ENCODE measurements at regions not wholly inside any gene's neighbourhood (a gene's known extent, or its start where the extent isn't known, plus 50 kb on each side); places are given as distances from the start of the nearest gene placed in this dataset.
A peak's percentile ranks its signal among the peaks of the same experiment; 100 is the strongest.

- Histone ChIP-seq H3K9ac (ENCODE audit: insufficient read length) (no peak overlapping the region), H3K27ac (no peak overlapping the region), H3K9me3 (ENCODE audit: low read depth, low read length) (peaks cover 4% of the 10 kb centered on the region; the same call in 1 of the 2 replicates), H3K36me3 (ENCODE audit: insufficient read depth, low read length) (no peaks in the 10 kb centered on the region), H3K4me3 (no peak overlapping the region)
- no peak for DNase-seq (ENCODE audit: low read depth, low spot score)
- TF ChIP-seq POLR2AphosphoS5 (IDR thresholded peaks at IDR 0.05; ENCODE audit: borderline replicate concordance, low read depth, low read length): no peak
- TF ChIP-seq FOXP2 (optimal IDR thresholded peaks at IDR 0.05; ENCODE audit: control extremely low read depth, extremely low read length, insufficient read depth): no peak
- TF ChIP-seq EZH2 (IDR thresholded peaks at IDR 0.05): no peak
Observed at GRCh38 chr4:63526251-63526650, 883.0 kb downstream of the TECRL start.

- peaks cover 4% of the 10 kb centered on the region; the same call in 1 of the 2 replicates for H3K9me3 ChIP-seq (ENCODE audit: low read depth, low read length)
- TF ChIP-seq POLR2AphosphoS5 (IDR thresholded peaks at IDR 0.05; ENCODE audit: borderline replicate concordance, low read depth, low read length): no peak
- no peak for TF ChIP-seq FOXP2 (optimal IDR thresholded peaks at IDR 0.05; ENCODE audit: control extremely low read depth, extremely low read length, insufficient read depth)
- TF ChIP-seq EZH2 (IDR thresholded peaks at IDR 0.05): no peak
Observed at GRCh38 chr4:63524764-63525163, 884.5 kb downstream of the TECRL start.

DNA sequence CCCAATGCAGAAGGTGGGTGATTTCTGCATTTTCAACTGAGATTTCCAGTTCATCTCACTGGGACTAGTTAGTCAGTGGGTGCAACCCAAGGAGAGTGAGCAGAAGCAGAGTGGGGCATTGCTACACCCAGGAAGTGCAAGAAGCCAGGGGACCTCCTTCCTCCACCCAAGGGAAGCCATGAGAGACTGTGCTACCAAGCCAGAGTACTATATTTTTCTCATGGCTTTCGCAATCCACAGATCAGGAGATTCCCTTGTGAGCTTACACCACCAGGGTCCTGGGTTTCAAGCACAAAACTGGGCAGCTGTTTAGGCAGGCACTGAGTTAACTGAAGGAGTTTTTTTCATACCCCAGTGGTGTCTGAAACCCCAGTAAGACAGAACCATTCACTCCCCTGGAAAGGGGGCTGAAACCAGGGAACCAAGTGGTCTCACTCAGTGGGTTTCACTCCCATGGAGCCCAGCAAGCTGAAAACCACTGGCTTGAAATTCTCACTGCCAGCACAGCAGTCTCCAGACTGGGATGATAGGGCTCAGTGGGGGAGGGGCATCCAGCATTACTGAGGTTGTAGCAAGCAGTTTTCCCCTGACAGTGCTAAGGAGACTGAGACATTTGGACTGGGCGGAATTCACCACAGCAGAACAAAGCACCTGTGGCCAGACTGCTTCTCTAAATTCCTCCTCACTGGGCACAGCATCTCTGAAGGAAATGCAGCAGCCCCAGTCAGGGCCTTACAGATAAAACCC lies 903.4 kb downstream of the TECRL start:
- Histone ChIP-seq H3K27ac (no peak overlapping the region), H3K4me3 (no peak overlapping the region), H3K9me3 (ENCODE audit: low read depth, low read length) (no peaks in the 10 kb centered on the region), H3K36me3 (ENCODE audit: insufficient read depth, low read length) (no peaks in the 10 kb centered on the region), H3K9ac (ENCODE audit: insufficient read length) (no peak overlapping the region)
- TF ChIP-seq POLR2AphosphoS5 (IDR thresholded peaks at IDR 0.05; ENCODE audit: borderline replicate concordance, low read depth, low read length) (no peak), FOXP2 (optimal IDR thresholded peaks at IDR 0.05; ENCODE audit: control extremely low read depth, extremely low read length, insufficient read depth) (no peak), EZH2 (IDR thresholded peaks at IDR 0.05) (no peak)
- DNase-seq (ENCODE audit: low read depth, low spot score): no peak

More at GRCh38 chr4:63524764-63525163, 884.5 kb downstream of the TECRL start:
- DNase-seq (ENCODE audit: low read depth, low spot score): no peak
- no peak overlapping the region for H3K4me3 ChIP-seq
- no peak overlapping the region for H3K27ac ChIP-seq
- no peak overlapping the region for H3K9ac ChIP-seq (ENCODE audit: insufficient read length)
- H3K36me3 ChIP-seq (ENCODE audit: insufficient read depth, low read length): no peaks in the 10 kb centered on the region

DNA sequence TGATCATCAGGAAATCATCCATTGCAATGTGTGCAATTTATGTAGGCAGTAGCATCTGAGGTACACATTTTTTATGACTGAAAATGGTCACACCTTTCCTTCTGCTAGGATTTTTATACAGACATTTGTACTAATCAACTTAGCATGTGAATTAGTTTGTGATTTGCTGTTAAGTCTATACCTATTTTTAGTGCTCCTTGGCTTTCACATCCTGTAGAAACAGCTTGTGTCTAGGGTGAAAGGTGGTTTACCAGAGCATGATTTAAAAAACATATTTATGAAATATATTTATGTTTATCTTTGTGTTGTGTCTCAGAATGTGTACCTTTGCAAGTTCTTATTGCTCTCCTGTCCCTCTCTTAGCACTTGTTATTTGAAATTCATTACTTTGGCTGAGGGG lies 916.0 kb downstream of the TECRL start:
- H3K27ac ChIP-seq: peak overlapping the region; percentile 99
- DNase-seq (ENCODE audit: low read depth, low spot score): no peak
- H3K9ac ChIP-seq (ENCODE audit: insufficient read length): peak overlapping the region; percentile 54
- no peaks in the 10 kb centered on the region for H3K9me3 ChIP-seq (ENCODE audit: low read depth, low read length)
- TF ChIP-seq POLR2AphosphoS5 (IDR thresholded peaks at IDR 0.05; ENCODE audit: borderline replicate concordance, low read depth, low read length) (no peak), EZH2 (IDR thresholded peaks at IDR 0.05) (no peak), FOXP2 (optimal IDR thresholded peaks at IDR 0.05; ENCODE audit: control extremely low read depth, extremely low read length, insufficient read depth) (no peak)
- peak overlapping the region; percentile 85 for H3K4me3 ChIP-seq
- H3K36me3 ChIP-seq (ENCODE audit: insufficient read depth, low read length): no peaks in the 10 kb centered on the region

- peak overlapping the region; percentile 90 for H3K9ac ChIP-seq (ENCODE audit: insufficient read length)
- H3K4me3 ChIP-seq: peak overlapping the region; percentile 85
- H3K27ac ChIP-seq: peak overlapping the region; percentile 99
- H3K36me3 ChIP-seq (ENCODE audit: insufficient read depth, low read length): peaks cover 3% of the 10 kb centered on the region; the same call in 1 of the 2 replicates
- DNase-seq (ENCODE audit: low read depth, low spot score): peak; percentile 90
- no peaks in the 10 kb centered on the region for H3K9me3 ChIP-seq (ENCODE audit: low read depth, low read length)
- peak; percentile 77 for TF ChIP-seq FOXP2 (optimal IDR thresholded peaks at IDR 0.05; ENCODE audit: control extremely low read depth, extremely low read length, insufficient read depth)
- TF ChIP-seq EZH2 (IDR thresholded peaks at IDR 0.05): no peak
Observed at GRCh38 chr4:63492515-63492914, 916.7 kb downstream of the TECRL start.

- no peak overlapping the region for H3K4me3 ChIP-seq
- no peak overlapping the region for H3K9ac ChIP-seq (ENCODE audit: insufficient read length)
- no peak for TF ChIP-seq EZH2 (IDR thresholded peaks at IDR 0.05)
- no peak for TF ChIP-seq FOXP2 (optimal IDR thresholded peaks at IDR 0.05; ENCODE audit: control extremely low read depth, extremely low read length, insufficient read depth)
- no peak for TF ChIP-seq POLR2AphosphoS5 (IDR thresholded peaks at IDR 0.05; ENCODE audit: borderline replicate concordance, low read depth, low read length)
- H3K9me3 ChIP-seq (ENCODE audit: low read depth, low read length): no peaks in the 10 kb centered on the region
- no peak for DNase-seq (ENCODE audit: low read depth, low spot score)
- no peak overlapping the region for H3K27ac ChIP-seq
- H3K36me3 ChIP-seq (ENCODE audit: insufficient read depth, low read length): no peaks in the 10 kb centered on the region
Observed at GRCh38 chr4:63464393-63464792, 944.9 kb downstream of the TECRL start.

DNA sequence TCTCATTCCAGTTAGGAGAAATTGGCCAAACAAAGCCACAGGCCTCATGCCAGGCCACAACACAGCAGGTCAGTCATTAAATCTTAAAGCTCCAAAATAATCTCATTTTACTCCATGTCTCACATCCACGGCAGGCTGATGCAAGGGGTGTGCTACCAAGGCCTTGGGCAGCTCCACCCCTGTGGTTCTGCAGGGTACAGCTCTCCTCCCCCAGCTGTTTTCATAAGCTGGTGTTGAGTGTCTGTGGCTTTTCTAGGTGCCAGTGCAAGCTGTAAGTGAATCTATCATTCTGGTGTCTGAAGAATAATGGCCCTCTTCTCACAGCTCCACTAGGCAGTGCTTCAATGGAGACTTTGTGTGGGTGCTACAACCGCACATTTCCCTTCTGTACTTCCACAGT lies 949.2 kb downstream of the TECRL start:
- H3K27ac ChIP-seq: peak overlapping the region; percentile 47
- no peak overlapping the region for H3K9ac ChIP-seq (ENCODE audit: insufficient read length)
- TF ChIP-seq FOXP2 (optimal IDR thresholded peaks at IDR 0.05; ENCODE audit: control extremely low read depth, extremely low read length, insufficient read depth): no peak
- TF ChIP-seq POLR2AphosphoS5 (IDR thresholded peaks at IDR 0.05; ENCODE audit: borderline replicate concordance, low read depth, low read length): no peak
- no peak for TF ChIP-seq EZH2 (IDR thresholded peaks at IDR 0.05)
- no peaks in the 10 kb centered on the region; the same call in 1 of the 2 replicates for H3K9me3 ChIP-seq (ENCODE audit: low read depth, low read length)
- H3K4me3 ChIP-seq: no peak overlapping the region
- H3K36me3 ChIP-seq (ENCODE audit: insufficient read depth, low read length): no peaks in the 10 kb centered on the region; the same call in 1 of the 2 replicates
- no peak for DNase-seq (ENCODE audit: low read depth, low spot score)

GRCh38 chr4:63459329-63459728 lies 949.9 kb downstream of the TECRL start:
- Histone ChIP-seq H3K36me3 (ENCODE audit: insufficient read depth, low read length) (peaks cover 5% of the 10 kb centered on the region; the same call in 1 of the 2 replicates), H3K9ac (ENCODE audit: insufficient read length) (no peak overlapping the region), H3K9me3 (ENCODE audit: low read depth, low read length) (peaks cover 2% of the 10 kb centered on the region; the same call in 1 of the 2 replicates), H3K4me3 (no peak overlapping the region), H3K27ac (peak overlapping the region; percentile 47)
- TF ChIP-seq FOXP2 (optimal IDR thresholded peaks at IDR 0.05; ENCODE audit: control extremely low read depth, extremely low read length, insufficient read depth) (no peak), POLR2AphosphoS5 (IDR thresholded peaks at IDR 0.05; ENCODE audit: borderline replicate concordance, low read depth, low read length) (no peak), EZH2 (IDR thresholded peaks at IDR 0.05) (no peak)
- no peak for DNase-seq (ENCODE audit: low read depth, low spot score)

Measured in SK-N-MC (cell line).